Naive thymus-derived CD8-positive, alpha-beta T cell (primary cell): ENCODE measurements at regions not wholly inside any gene's neighbourhood (a gene's known extent, or its start where the extent isn't known, plus 50 kb on each side); places are given as distances from the start of the nearest gene placed in this dataset.
"Not testable (repeated sequence)": the region's sequence is repeated elsewhere in the genome, so short reads cannot be mapped to it uniquely, and the experiment has no call there.

Experiments
- ATAC-seq, 2 donors: fragments of 150-1000 bp; cut with Tn5 transposase in 1 of 2; sonication (Bioruptor Pico), chemical (Tn5 transposase) in 1 of 2; 1 replicate in 1 of 2; 2 replicates in 1 of 2; pipeline ENCODE4 v1.10.0; 2021; ENCODE audit warnings: mild to moderate bottlenecking in 2 of 2, moderate library complexity in 2 of 2
- POLR2A ChIA-PET: fragments of 350-600 bp; sonication (Branson Sonifier 250); formaldehyde crosslinking; loops from one replicate; lab custom pipeline; 2021; ENCODE audit warnings: antibody characterized with exemption; lab: Charles Lee
- DNase-seq, 10 donors: peaks; one replicate each; pipeline versions ENCODE4 v3.0.0 to v3.0.0-alpha.2; 2020 to 2022
- H3K27ac Mint-ChIP-seq, 10 donors: one replicate each; pipeline ENCODE4 v1.8.0; 2020 to 2022; ENCODE audit warnings: mild to moderate bottlenecking in 10 of 10, mixed read lengths in 10 of 10, moderate library complexity in 4 of 10, inconsistent platforms in 1 of 10
- H3K27me3 Mint-ChIP-seq, 5 donors: one replicate each; pipeline ENCODE4 v1.8.0; 2021 to 2022; ENCODE audit warnings: mixed read lengths in 5 of 5
- H3K36me3 Mint-ChIP-seq, 3 donors: one replicate each; pipeline ENCODE4 v1.8.0; 2020 to 2022; ENCODE audit warnings: mixed read lengths in 3 of 3, mild to moderate bottlenecking in 2 of 3, inconsistent platforms in 1 of 3
- H3K4me1 Mint-ChIP-seq, 4 donors: one replicate each; pipeline ENCODE4 v1.8.0; 2021 to 2022; ENCODE audit warnings: mixed read lengths in 4 of 4
- H3K4me3 Mint-ChIP-seq, 10 donors: one replicate each; pipeline ENCODE4 v1.8.0; 2020 to 2022; ENCODE audit warnings: mild to moderate bottlenecking in 10 of 10, mixed read lengths in 10 of 10, moderate library complexity in 6 of 10, inconsistent platforms in 1 of 10
- H3K9me3 Mint-ChIP-seq, 9 donors: one replicate each; pipeline ENCODE4 v1.8.0; 2020 to 2022; ENCODE audit warnings: mixed read lengths in 9 of 9, mild to moderate bottlenecking in 3 of 9, inconsistent platforms in 1 of 9, moderate library complexity in 1 of 9

DNA sequence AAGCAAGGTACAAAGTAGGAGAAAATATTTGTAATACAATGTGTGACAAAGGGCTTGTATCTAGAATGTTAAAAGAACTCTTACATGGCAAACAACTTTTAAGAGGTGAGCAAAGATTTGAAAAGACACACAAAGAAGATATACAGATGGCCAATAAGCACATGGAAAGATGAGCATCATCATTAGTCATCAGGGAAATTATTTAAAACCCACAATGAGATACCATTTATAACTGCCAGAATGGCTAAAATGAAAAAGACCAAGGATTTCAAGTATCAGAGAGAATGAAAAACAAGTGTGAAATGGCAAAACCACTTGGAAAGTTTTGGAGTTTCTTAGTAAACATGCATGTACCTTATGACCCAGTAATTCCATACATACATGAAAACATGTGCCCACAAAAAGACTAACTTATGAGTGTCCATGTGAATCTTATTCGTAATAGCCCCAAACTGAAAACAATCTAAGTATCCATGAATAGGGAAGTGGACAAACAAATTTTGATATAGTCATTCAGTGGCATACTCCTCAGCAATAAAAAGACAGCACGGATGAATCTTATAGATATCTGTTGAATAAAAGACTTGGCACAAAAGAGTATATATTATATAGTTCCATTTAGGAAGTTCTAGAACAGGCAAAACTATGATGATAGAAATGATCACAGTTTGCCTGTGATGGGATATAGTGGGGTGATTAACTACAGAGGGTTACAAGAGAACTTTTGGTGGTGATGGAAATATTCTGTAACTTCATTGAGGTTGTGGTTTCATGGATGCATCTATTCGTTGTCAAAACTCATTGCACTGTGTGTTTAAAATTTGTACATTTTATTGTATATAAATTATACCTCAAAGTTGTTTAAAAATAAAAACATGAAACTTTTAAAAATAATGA, 82.0 kb downstream of the DISP1 start:
- POLR2A ChIA-PET, result no interaction called here
- H3K9me3 Mint-ChIP-seq, result peaks cover 0 to 9% (median 0%) of the 10 kb centered on the region in 9 donors
- ATAC-seq (no peak), DNase-seq (no peak)
- peaks cover 0 to 15% (median 8%) of the 10 kb centered on the region in 3 donors for H3K36me3 Mint-ChIP-seq
- H3K27ac Mint-ChIP-seq, result peak overlapping the region in 9 of 10 donors; percentile 6 to 89 (median 79)
- no peaks in the 10 kb centered on the region for H3K27me3 Mint-ChIP-seq
- peaks cover 8 to 19% (median 16%) of the 10 kb centered on the region in 4 donors for H3K4me1 Mint-ChIP-seq
- peak overlapping the region; percentile 19 to 81 (median 54) for H3K4me3 Mint-ChIP-seq

- Mint-ChIP-seq H3K4me1 (peaks cover 8 to 19% (median 16%) of the 10 kb centered on the region in 4 donors), H3K36me3 (peaks cover 0 to 17% (median 8%) of the 10 kb centered on the region in 3 donors), H3K27me3 (no peaks in the 10 kb centered on the region), H3K4me3 (peak overlapping the region; percentile 60 to 82 (median 78)), H3K9me3 (peaks cover 0 to 9% (median 0%) of the 10 kb centered on the region in 9 donors), H3K27ac (peak overlapping the region in 9 of 10 donors; percentile 16 to 92 (median 86))
- POLR2A ChIA-PET, result no interaction called here
- ATAC-seq (no peak), DNase-seq (no peak)
These were observed 82.8 kb downstream of the DISP1 start for GRCh38 chr1:222897527-222898190.

DNA sequence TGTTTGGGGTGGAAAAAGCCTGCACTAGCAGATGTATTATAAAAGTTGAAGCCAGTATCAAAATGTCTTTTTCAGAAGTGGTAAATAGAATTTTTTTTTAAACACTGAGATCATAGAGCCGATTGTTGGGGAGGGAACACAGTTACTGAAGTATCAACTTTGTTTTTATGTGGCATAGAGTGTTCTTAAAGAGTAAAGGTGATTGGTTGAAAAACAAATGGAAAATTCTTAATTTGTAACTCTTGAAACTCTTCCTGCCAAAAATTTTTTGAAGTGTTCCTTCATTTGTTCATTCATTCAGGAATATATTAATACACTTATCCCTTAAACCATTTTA, 83.3 kb downstream of the DISP1 start:
- peak overlapping the region; percentile 60 to 82 (median 78) for H3K4me3 Mint-ChIP-seq
- H3K27ac Mint-ChIP-seq, result peak overlapping the region in 8 of 10 donors; percentile 16 to 92 (median 86)
- ATAC-seq (peak in 1 of 2 donors; percentile 38), DNase-seq (peak in 2 of 10 donors; percentile 4 to 21)
- POLR2A ChIA-PET, result no interaction called here
- H3K4me1 Mint-ChIP-seq, result peaks cover 8 to 19% (median 16%) of the 10 kb centered on the region in 4 donors
- H3K27me3 Mint-ChIP-seq, result no peaks in the 10 kb centered on the region
- peaks cover 0 to 9% (median 0%) of the 10 kb centered on the region in 9 donors for H3K9me3 Mint-ChIP-seq
- H3K36me3 Mint-ChIP-seq, result peaks cover 0 to 17% (median 8%) of the 10 kb centered on the region in 3 donors

GRCh38 chr1:222899471-222899870, 84.6 kb downstream of the DISP1 start:
- POLR2A ChIA-PET, result no interaction called here
- Mint-ChIP-seq H3K36me3 (peaks cover 0 to 14% (median 8%) of the 10 kb centered on the region in 3 donors), H3K27ac (peak overlapping the region in 2 of 10 donors; percentile 11 to 12), H3K9me3 (peaks cover 0 to 9% (median 0%) of the 10 kb centered on the region in 9 donors), H3K4me3 (no peak overlapping the region), H3K27me3 (no peaks in the 10 kb centered on the region), H3K4me1 (peaks cover 8 to 19% (median 16%) of the 10 kb centered on the region in 4 donors)
- no peak for DNase-seq
- no peak for ATAC-seq

DNA sequence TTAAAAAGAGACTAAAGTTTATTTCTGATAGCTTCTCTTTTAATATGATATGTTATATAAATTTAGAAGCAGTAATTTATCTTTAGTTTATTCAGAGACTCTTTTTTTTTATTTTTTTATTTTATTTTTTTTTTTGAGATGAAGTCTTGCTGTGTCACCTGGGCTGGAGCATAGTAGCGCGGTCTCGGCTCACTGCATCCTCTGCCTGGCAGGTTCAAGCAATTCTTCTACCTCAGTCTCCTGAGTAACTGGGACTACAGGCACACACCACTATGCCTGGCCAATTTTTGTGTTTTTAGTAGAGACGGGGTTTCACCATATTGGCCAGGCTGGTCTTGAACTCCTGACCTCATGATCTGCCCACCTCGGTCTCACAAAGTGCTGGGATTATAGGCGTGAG, 89.6 kb downstream of the DISP1 start:
- peaks cover 0 to 9% (median 0%) of the 10 kb centered on the region in 9 donors for H3K9me3 Mint-ChIP-seq
- H3K27ac Mint-ChIP-seq, result no peak overlapping the region
- no peaks in the 10 kb centered on the region for H3K4me1 Mint-ChIP-seq
- ATAC-seq, result no peak
- no peak overlapping the region for H3K4me3 Mint-ChIP-seq
- POLR2A ChIA-PET, result no interaction called here
- no peak for DNase-seq
- H3K27me3 Mint-ChIP-seq, result no peaks in the 10 kb centered on the region
- H3K36me3 Mint-ChIP-seq, result peaks cover 0 to 14% (median 8%) of the 10 kb centered on the region in 3 donors

- DNase-seq (no peak), ATAC-seq (no peak)
- Mint-ChIP-seq H3K27me3 (no peaks in the 10 kb centered on the region), H3K4me1 (no peaks in the 10 kb centered on the region), H3K9me3 (peaks cover 0 to 9% (median 0%) of the 10 kb centered on the region in 9 donors), H3K4me3 (no peak overlapping the region), H3K36me3 (peaks cover 0 to 14% (median 8%) of the 10 kb centered on the region in 3 donors), H3K27ac (no peak overlapping the region)
- POLR2A ChIA-PET, result no interaction called here
These were observed 90.3 kb downstream of the DISP1 start for GRCh38 chr1:222905151-222905550.

- ATAC-seq, DNase-seq, H3K4me3 Mint-ChIP-seq, H3K27me3 Mint-ChIP-seq, POLR2A ChIA-PET, H3K9me3 Mint-ChIP-seq, H3K36me3 Mint-ChIP-seq, H3K4me1 Mint-ChIP-seq: not testable (repeated sequence)
- peak overlapping the region in 1 of 10 donors; percentile 7 for H3K27ac Mint-ChIP-seq
These were observed 91.5 kb downstream of the DISP1 start for GRCh38 chr1:222906271-222906739.

DNA sequence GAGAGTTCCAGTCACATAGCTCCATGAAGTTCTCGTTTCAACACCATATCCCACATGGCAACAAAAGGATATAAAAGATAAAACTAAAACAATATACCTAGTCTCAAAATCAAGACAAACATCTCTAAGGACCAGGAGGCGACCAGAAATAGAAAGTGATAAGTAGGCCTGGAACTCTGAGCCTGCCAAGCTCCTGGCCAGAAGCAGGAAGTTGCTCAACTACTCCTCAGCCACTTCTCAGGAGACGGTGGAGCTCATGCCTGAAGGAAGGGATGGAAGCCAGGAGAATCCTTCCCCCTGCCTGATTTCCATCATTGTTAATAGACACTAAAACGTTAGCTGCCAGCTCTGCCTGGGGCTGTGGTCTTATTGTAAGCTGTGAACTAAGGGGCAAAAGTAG, 94.7 kb downstream of the DISP1 start:
- POLR2A ChIA-PET, result no interaction called here

GRCh38 chr1:222910699-222911098, 95.9 kb downstream of the DISP1 start:
- POLR2A ChIA-PET, result no interaction called here
- ATAC-seq, result no peak
- H3K27ac Mint-ChIP-seq, result no peak overlapping the region

More for the DNA sequence above, 94.7 kb downstream of the DISP1 start:
- Mint-ChIP-seq H3K27me3 (no peaks in the 10 kb centered on the region), H3K27ac (no peak overlapping the region), H3K4me3 (no peak overlapping the region), H3K4me1 (peaks cover 0 to 3% (median 1%) of the 10 kb centered on the region in 4 donors), H3K9me3 (peaks cover 0 to 4% (median 0%) of the 10 kb centered on the region in 9 donors), H3K36me3 (no peaks in the 10 kb centered on the region)
- DNase-seq (no peak), ATAC-seq (no peak)

GRCh38 chr1:222911866-222912265, 97.0 kb downstream of the DISP1 start:
- ATAC-seq (no peak), DNase-seq (no peak)
- POLR2A ChIA-PET, result no interaction called here
- no peak overlapping the region for H3K27ac Mint-ChIP-seq
- peaks cover 0 to 26% (median 7%) of the 10 kb centered on the region in 9 donors for H3K9me3 Mint-ChIP-seq
- H3K27me3 Mint-ChIP-seq, result no peaks in the 10 kb centered on the region
- H3K36me3 Mint-ChIP-seq, result peaks cover 2 to 16% (median 13%) of the 10 kb centered on the region in 3 donors
- H3K4me1 Mint-ChIP-seq, result peaks cover 0 to 3% (median 1%) of the 10 kb centered on the region in 4 donors
- no peak overlapping the region for H3K4me3 Mint-ChIP-seq

More at GRCh38 chr1:222910699-222911098, 95.9 kb downstream of the DISP1 start:
- peaks cover 0 to 3% (median 1%) of the 10 kb centered on the region in 4 donors for H3K4me1 Mint-ChIP-seq
- H3K4me3 Mint-ChIP-seq, result no peak overlapping the region
- no peaks in the 10 kb centered on the region for H3K27me3 Mint-ChIP-seq
- H3K9me3 Mint-ChIP-seq, result peaks cover 0 to 15% (median 2%) of the 10 kb centered on the region in 9 donors
- DNase-seq, result no peak
- peaks cover 0 to 8% (median 2%) of the 10 kb centered on the region in 3 donors for H3K36me3 Mint-ChIP-seq

GRCh38 chr1:222912730-222913129, 97.9 kb downstream of the DISP1 start:
- Mint-ChIP-seq H3K4me3 (no peak overlapping the region), H3K27ac (no peak overlapping the region), H3K27me3 (no peaks in the 10 kb centered on the region), H3K36me3 (peaks cover 7 to 24% (median 21%) of the 10 kb centered on the region in 3 donors), H3K9me3 (peaks cover 2 to 34% (median 12%) of the 10 kb centered on the region in 9 donors), H3K4me1 (peaks cover 0 to 3% (median 1%) of the 10 kb centered on the region in 4 donors)
- DNase-seq (no peak), ATAC-seq (no peak)
- POLR2A ChIA-PET, result no interaction called here

DNA sequence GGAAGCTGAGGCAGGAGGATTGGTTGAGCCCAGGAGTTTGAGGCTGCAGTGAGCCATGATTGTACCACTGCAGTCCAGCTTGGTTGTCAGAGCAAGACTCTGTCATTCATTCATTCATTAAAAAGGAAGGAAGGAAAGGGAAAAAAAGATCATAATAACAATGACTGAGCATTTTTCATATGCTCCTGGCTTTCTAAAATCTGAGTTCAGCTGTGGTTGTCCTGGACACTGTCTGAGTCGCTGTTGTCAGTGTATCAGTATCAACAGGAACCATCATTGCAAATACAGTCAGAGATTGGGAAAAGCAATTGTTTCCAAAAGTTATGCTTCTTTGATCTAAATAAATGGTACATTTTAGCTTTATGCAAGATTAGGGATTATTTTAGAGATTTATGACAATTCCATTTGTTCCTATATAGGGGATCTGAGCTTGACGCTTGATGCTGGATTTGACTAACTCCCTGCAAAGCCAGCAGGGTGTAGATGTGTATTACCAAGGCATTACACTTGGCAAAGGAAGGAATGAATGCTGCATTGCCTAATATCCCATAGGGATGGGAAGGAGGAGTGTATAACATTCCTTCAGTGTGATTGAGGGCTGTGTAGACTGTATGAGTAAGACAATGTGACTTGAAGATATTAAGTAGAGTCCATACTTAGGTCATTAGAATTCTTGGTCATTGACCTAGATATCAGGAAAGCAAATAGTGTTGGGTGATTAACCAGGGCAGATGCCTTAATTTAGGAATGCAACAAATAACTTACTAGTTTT, 100.2 kb downstream of the DISP1 start:
- peaks cover 12 to 32% (median 30%) of the 10 kb centered on the region in 3 donors for H3K36me3 Mint-ChIP-seq
- peaks cover 0 to 6% (median 4%) of the 10 kb centered on the region in 4 donors for H3K4me1 Mint-ChIP-seq

More for the DNA sequence above, 100.2 kb downstream of the DISP1 start:
- no peaks in the 10 kb centered on the region for H3K27me3 Mint-ChIP-seq
- no peak overlapping the region for H3K27ac Mint-ChIP-seq
- DNase-seq (no peak), ATAC-seq (no peak)
- peaks cover 5 to 40% (median 12%) of the 10 kb centered on the region in 9 donors for H3K9me3 Mint-ChIP-seq
- no peak overlapping the region for H3K4me3 Mint-ChIP-seq
- POLR2A ChIA-PET, result no interaction called here
